Cardiac fibroblast (primary cell): ENCODE measurements at regions not wholly inside any gene's neighbourhood (a gene's known extent, or its start where the extent isn't known, plus 50 kb on each side); places are given as distances from the start of the nearest gene placed in this dataset.

ENCODE experiments used
- DNase-seq, 2 donors: peaks; one replicate each; pipeline versions ENCODE4 v3.0.0 to v3.0.0-alpha.2; 2010; ENCODE audit warnings: low read depth in 2 of 2
- H3K4me3 ChIP-seq, 2 donors: replicated peaks in 1 of 2; 1 replicate in 1 of 2; 2 replicates in 1 of 2; pipeline ENCODE4 v1.5.1; 2011; ENCODE audit warnings: low read depth in 2 of 2, low read length in 2 of 2, mild to moderate bottlenecking in 2 of 2, moderate library complexity in 1 of 2
- TF ChIP-seq, protein P1 (sequence below): IDR thresholded peaks from one replicate; pipeline ENCODE4 v1.5.1; 2011; ENCODE audit warnings: low read depth, mild to moderate bottlenecking, low read length, inconsistent platforms

DNA sequence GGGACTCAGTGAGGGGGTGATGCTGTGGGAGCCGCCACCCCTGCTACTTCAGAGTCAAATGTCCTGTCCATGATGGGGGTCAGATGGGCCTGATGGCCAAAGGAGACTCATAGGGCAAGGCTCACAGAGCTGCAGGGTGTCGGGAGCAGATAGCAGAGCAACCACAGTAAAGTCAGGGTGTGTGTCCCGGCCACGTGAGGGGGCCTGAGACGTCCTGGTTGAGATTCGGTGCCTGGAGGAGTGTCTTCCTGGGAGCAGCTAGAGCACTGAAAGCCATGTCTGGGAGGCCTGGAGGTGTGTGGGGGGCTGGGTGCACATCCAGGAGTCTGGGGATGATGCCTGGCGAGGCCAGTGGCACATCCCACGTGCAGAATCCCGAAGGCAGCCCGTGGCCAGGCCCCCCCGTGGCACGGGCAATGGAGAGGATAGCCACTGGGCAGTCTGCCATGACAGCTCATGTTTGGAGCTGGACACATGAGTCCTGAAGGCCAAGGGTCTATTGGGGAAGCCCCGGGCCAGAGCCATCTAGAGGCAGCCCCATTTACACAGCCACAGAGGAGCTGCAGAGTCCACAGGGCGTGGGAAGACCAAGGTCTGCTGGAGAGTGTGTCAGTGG is 308.0 kb upstream of the SFSWAP start:
- DNase-seq: no peak
- TF ChIP-seq, protein P1, sequence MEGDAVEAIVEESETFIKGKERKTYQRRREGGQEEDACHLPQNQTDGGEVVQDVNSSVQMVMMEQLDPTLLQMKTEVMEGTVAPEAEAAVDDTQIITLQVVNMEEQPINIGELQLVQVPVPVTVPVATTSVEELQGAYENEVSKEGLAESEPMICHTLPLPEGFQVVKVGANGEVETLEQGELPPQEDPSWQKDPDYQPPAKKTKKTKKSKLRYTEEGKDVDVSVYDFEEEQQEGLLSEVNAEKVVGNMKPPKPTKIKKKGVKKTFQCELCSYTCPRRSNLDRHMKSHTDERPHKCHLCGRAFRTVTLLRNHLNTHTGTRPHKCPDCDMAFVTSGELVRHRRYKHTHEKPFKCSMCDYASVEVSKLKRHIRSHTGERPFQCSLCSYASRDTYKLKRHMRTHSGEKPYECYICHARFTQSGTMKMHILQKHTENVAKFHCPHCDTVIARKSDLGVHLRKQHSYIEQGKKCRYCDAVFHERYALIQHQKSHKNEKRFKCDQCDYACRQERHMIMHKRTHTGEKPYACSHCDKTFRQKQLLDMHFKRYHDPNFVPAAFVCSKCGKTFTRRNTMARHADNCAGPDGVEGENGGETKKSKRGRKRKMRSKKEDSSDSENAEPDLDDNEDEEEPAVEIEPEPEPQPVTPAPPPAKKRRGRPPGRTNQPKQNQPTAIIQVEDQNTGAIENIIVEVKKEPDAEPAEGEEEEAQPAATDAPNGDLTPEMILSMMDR: no peak
- no peak overlapping the region for H3K4me3 ChIP-seq

DNA sequence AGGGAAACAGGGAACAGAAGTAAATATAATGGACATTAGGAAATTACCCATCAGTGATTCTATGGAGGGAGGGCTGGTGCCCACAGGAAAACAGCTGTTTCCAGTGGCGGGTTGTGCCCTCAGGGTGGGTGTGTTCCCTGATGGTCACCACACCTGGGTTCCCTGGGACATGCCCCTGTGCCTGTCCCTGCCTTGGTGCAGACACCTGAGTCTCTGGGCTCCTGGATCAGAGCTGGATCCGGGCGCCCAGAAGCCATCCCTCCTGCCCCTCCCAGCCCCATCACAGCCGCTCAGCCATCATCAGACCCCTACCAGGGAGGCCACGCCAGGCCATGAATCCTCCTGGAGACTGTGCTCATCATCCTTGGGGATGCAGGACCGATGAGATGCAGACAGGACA is 307.2 kb upstream of the SFSWAP start:
- TF ChIP-seq, protein P1: no peak
- no peak overlapping the region for H3K4me3 ChIP-seq
- DNase-seq: no peak

DNA sequence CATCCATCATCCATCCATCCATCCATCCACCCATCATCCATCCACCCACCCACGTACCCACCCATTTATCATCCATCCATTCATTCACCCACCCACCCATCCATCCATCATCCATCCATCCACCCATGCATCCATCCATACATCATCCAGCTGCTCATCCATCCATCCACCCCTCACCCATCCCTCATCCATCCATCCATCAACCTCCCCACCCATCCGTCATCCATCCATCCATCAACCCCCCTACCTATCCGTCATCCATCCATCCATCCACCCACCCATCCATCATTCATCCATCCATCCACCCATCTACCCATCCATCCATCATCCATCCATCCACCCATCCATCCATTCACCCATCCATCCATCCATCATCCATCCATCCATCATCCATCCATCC is 306.2 kb upstream of the SFSWAP start:
- no peak overlapping the region for H3K4me3 ChIP-seq
- TF ChIP-seq, protein P1: no peak
- DNase-seq: no peak

DNA sequence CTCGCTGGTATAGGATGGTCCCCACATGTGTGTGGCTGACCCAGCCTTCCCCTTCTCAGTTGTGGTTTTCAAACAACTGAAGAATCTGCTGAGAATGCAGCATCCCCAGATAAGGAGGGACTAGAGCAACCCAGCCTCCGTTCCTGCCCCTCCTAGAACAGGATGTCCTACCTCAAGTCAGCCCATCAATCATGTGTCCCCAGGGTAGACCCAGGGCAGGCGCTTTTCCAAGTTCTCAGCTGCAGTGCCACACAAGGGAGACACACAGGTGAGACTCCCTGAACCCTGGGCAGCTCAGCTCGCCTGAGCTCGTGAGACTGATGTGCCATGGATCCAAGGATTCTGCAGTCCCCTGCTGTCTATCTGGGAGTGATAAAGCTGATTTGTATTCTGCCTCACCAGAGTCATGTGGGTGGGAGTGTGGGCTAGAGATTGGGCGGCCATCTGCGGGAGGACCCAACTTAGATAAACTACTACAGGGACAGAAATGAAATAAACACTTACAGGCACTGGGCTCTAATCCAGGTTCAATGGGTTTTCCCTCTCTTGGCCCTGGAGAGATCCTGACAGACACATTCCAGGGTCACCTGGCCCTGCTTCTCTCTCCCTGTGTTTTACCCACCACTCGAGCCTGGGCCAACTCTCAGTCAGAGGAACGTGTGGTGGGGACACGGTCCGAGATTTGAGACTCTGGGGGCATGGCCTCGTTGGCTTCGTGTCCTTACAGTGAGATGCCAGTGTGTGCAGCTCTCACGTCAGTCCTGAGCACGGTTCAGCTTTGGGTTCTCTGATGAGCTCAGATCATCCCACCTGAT is 303.5 kb upstream of the SFSWAP start:
- no peak for DNase-seq
- no peak overlapping the region for H3K4me3 ChIP-seq
- TF ChIP-seq, protein P1: no peak

DNA sequence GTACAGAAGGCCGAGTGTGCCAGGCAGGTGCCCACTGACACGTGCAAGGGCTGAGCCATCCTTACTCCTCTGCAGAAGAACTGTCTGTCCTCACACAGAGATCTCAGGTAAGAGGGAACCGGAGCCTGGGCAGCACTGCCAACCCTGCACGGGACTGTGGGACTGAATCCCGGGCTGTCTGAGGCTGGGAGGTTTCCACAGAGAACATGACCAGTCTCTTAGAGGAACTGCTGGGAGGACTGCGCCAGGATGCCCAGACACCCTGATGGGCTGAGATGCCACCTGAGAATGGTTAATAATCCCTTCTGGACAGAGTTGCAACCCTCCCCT is 302.9 kb upstream of the SFSWAP start:
- H3K4me3 ChIP-seq: no peak overlapping the region
- DNase-seq: no peak
- TF ChIP-seq, protein P1: no peak

DNA sequence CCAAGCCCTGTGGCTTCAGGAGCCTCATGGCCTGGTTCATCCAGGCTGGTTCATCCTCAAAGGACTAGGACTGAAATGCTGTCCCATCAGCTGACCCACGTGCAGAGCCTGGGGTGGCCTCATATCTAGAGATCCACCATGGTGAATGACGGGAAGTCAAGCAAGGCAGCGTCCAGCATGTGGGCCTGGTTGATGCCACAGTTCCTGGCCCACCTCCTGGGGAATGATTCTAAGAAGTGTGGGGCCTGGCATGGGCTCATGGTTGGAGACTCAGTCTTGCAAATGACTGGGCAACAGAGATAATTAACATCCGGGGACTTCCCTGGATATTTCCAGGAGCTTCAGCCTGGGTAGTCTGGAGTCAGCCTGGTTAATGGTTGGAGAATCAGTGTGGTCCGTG is 302.4 kb upstream of the SFSWAP start:
- TF ChIP-seq, protein P1: no peak
- no peak for DNase-seq
- no peak overlapping the region for H3K4me3 ChIP-seq
